Right lung (tissue), 2 donors: ENCODE measurements at regions not wholly inside any gene's neighbourhood (a gene's known extent, or its start where the extent isn't known, plus 50 kb on each side); places are given as distances from the start of the nearest gene placed in this dataset.
A peak's percentile ranks its signal among the peaks of the same experiment; 100 is the strongest.

Experiments
- DNase-seq, 2 donors: peaks; one replicate each; pipeline ENCODE4 v3.0.0-alpha.2; 2013

DNA sequence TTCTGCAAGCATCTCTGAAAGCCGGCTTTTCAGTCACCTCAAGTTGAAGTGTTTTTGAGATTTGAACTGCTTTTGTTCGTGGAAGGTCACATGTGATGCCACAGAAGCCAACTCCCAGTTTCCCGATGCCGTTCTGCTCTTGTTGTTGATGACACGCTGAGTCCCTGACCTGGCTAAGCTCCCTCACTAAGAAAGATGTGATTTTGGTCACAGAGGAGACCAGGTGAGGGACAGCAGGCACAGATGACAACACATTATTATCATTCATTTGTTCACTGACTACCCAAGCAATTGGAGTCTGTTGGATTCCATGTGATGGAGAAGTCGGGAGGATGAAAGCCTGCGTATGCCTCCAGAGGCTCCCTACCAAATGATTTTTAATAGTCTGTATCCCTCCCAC lies 822.4 kb upstream of the RBFOX1 start:
- DNase-seq, result no peak

DNA sequence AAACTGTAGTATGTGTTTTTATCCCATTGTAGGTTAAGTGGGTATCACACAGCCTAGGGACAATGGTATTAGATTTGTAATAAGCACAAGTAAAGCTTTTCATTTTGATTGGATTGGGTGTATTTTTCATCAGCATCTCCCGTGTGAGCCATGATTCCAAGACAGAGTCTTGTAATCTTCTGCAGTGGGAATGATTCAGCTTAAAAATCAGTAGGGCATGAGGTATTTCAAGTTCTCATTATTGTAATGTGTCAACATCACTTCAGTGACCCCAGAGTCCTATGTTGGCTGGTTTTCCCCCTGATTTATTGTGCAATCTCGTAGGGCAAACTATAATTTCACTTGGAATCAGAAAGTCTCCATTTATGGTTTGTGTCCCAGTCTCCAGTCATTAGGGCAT lies 833.2 kb upstream of the RBFOX1 start:
- DNase-seq, result peak in 1 of 2 donors; percentile 1

DNA sequence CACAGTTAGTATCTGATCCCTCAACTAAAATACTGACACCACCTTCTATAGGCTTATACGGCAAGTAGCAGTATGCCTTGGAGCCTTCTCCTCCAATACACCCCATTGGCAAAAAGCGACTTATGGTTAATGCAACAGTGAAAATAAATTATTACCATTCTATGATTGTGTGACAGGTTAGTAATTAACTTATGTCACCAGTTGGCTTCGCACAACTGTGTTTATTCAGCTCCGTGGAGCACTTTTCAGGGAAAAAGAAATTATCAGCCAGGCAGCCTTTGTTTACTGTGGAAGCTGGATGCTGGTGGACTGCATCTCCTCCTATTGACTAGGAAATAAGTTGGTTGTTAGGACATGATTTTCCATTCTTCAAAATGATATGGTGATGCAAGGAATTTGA lies 833.8 kb upstream of the RBFOX1 start:
- DNase-seq, result no peak

DNA sequence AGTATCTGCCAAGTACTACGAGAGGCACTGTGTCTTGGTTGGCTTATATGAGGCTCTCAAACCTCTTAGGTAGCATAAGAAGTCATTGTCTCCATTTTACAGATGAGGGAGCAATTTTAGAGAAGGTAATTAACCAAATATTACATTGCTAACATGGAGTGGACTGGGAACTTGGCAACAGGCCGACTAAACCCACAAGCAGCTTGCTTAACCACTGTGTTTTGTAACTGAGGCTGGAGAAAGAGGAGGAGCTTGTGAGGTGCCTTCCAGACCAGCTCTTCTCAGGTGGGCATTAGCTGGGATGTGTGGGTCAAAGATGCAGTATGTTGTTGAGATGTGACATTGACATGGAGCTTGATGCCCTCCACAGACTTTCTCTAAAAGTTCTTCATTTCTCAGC lies 835.6 kb upstream of the RBFOX1 start:
- DNase-seq, result no peak

DNA sequence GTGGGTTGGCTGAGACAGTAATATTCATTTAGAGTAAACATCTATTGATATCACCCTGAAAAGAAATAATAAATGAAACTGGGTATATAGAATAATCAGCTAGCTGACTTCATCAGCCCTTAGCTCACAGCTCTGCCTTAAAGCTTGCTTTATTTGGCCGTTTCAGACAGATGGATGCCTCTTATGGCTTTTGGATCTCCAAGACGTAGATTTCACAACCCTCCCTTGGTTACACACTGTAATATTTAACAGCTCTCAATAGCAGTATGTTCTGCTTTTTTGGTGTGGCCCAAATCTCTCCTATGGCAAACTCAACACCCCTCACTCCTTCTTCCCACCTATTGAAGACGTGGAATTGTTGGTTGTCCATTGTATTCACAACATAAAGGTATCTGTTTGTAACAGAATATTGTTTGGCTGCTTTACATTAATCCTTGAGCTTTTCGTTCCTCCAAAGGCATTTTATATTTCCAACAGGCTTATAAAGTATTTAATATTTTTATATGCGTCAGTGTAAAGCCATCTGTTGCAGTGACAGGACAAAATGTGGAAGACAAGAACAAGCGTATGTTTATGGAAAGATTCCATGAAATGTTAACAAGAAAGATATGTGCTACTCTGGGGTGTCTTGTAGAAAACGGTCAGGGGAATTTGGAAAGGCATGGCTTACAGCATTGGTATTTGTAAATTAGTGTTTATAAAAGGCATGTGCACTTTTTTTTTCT lies 837.0 kb upstream of the RBFOX1 start:
- DNase-seq, result no peak

DNA sequence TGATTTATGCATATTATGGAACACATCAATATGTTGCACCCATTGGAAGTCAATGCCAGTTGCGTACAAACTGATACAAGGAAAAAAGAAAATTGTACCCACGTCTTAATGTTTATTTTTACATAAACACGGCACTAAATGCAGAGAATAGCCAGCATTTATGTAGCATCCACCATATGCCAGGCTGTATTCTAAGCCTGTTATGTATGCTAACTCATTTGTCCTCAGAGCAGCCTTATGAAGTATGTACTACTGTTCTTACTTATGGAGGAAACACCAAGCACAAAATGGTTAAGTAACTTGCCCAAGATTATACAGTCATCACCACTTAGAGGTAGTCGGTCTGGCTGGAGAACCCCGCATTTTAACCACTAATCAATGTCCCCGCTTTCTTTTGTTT lies 837.9 kb upstream of the RBFOX1 start:
- no peak for DNase-seq

DNA sequence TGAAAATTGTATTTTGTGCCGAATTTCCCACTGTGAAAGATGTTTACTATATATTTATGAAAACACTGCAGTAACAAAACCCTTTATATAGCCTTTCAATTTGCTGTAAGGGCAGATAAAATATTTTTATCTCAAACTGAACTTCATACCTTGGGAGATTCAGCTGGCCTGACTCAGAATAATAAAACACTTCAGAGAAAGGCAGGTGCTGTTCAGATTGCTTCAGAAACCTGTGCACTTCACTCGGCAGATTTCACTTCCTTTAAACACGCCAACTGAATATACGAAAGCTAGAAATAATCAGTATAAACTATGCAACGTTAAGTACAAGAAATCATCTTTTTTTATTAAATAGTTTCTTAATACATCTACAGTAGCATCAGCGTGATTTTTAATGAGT lies 839.1 kb upstream of the RBFOX1 start:
- DNase-seq, result no peak

DNA sequence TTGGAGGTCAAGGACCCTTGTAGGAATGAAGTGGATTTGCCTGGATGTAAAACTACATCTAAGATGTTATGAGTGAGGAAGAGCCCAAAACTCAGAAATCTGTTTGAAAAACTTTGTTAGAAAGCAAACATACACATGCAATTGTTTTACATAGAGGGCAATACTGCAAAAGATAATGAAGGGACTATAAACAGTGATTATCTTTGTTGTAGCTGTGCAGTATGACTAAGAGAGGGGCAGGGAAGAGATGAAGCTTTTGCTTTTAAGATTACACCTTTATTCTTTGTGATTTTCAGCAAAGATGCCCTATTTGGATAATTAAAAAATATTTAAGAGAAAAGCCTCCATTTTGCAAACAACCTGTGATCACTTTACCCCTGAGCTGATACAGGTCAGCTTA lies 839.9 kb upstream of the RBFOX1 start:
- DNase-seq, result no peak

DNA sequence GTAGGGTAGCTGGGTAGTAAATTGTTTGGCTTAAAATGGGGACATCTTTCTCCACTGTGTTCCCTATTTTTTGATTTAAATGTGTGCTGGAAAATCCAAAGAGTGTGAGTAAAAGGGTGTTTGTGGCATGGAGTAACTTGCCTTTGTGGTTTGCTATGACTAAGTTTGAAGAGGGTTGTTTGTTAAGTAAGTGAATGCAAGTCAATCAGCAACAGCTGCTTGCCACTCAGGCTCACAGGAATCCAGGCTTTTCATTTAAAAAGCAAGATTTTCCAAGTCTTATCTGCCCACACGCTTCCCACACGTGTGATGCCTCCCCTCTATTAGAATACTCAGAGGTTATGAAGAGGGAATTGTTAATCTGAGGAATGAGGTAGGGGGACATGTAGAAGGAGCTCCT lies 847.7 kb upstream of the RBFOX1 start:
- DNase-seq, result no peak

DNA sequence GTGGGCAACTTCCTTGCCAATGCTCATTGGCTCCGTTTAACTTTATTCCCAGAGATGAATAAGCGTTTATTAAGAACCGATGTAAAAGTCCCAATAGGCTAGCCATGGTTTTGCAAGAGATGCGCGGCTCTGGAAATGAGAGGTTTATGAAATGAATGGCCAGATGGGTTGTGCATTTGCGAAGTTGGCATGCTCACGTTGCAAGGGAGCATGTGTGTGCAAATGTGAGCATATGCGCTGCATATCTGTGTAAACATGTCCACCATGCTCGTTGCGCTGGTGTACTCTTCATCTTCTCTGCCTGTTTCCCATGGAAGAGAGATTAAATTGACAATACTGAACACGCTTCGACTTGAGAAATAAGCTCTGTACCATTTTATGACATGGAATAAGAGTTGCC lies 848.6 kb upstream of the RBFOX1 start:
- DNase-seq, result no peak

DNA sequence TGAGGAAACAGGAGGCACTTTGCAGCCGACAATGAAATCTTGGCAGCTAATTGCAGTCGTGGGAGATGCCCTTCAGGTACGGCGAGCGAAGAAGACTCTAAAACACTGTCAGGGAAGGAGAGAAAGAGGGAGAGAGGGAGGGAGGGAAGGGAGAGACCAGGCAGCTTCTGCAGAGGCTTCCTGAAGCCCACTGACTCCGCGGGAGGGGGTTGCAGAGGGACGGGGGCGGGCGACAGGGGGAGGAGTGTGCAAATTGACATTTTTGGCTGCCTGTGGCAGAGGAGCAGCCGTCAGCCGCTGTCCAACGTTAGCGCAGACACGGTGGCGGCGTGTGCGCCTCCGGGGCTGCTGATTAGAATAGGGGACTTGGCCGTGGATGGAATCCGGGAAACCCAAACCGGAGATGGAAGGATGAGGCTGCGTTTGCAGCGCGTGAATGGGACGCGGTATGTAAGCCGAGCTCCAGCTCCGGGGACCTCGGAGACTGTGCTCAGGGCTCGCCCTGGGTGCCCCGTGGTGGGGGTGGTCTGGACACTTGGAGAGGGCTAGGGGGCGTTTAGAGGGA lies 849.1 kb upstream of the RBFOX1 start:
- no peak for DNase-seq

DNA sequence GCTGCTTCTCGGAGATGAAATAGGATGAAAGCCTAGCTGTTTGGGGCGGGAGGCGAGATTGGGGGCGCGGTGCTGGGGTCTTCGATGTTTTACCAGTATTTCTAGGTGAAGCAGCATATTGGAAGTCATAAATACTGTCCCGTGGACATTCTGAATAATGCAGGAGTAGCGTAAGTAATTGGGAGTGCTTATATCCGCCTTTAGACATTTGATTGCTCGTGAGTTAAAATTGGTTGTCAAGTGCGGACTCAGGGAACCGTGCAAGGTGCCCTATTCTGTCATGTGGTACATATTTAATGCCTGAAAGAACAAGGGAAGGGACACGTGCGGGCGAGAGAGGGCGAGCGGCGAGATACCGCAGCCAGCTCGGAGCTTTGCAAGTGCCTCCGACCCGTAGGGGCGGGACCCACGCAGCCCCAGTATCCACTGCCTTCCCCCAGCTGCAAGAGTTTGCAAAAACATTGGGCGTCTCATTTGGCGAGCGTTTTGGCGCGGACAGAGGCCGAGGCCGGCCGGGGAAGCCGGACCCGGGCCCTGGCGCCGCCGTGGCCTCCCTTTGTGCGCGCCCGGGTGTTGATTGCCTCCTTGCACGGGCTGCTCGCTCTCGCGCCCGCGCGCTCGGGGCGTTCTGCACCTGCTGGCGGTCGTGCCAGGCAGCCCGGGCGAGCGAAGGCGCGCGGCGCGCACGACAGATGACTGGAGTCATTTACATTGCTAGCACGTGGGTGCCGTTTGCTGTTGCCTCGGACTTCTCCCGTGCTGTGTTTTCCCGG lies 849.8 kb upstream of the RBFOX1 start:
- DNase-seq, result no peak

DNA sequence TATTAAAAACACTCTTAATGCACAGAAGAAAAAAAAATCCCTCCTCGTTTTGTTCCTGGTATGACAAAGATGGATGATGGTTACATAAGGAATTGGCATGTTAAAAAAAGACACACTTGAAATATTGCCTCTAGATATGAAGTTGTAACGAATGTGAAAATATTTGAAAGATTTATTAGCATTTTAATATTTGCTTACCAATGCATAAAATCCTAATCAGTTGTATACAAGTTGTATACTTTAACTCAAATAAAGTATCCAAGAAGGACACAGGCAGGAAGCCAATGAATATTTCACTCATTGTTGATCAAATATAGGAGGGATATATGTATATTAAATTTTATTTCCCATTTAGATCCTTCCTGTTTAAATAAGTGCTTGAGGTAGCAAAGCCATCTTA lies 850.8 kb upstream of the RBFOX1 start:
- no peak for DNase-seq

DNA sequence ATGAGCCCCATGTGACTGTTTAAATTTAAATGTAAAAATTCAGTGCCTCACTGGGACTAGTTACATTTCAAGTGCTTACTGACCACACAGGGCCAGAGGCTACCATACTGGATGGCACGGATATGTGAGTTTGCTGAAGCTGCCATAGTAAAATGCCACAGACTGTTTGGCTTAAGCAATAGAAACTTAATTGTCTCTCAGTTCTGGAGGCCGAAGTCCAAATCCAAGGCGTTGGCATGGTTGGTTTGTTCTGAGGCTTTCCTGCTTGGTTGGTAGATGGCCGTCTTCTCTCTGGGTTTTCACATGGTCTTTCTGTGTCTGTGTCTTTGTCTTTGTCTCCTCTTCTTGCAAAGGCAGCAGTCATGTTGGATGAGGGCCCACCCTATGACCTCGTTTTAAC lies 878.9 kb upstream of the RBFOX1 start:
- DNase-seq, result no peak

DNA sequence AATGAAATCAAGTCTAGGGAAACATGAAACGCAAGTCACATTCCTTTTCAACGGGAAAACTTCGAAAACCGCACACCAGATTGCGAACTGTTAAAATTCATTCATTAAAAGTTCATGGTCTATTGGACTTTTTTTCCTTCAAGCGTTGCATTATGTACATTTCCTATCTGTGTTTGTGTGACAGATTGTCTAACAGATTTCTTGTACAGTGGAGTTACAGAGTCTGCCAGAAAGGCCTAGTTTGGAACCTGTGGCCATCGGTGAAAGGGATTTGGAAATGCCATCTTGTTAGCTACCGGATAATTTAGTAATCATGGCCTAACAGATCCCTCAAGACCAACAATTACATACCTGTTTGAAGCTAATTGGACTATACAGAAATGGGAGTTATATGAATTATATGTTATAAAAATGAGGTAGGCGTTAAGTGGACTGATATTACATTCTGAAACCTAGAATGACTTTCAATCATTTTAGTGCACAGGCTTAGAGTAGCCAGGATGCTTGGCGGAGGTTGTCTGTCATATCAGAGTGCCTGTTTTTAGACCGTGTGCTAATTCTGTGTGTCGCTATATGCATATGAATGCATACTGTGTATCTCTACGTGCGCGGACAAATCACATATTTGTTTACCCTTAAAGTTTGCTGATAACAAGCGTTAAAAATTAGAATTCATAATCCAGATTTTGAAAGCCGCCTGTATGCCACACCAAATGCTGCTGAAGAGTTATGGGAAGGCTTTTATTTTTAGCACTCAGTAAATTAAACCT lies 885.4 kb upstream of the RBFOX1 start:
- no peak for DNase-seq

DNA sequence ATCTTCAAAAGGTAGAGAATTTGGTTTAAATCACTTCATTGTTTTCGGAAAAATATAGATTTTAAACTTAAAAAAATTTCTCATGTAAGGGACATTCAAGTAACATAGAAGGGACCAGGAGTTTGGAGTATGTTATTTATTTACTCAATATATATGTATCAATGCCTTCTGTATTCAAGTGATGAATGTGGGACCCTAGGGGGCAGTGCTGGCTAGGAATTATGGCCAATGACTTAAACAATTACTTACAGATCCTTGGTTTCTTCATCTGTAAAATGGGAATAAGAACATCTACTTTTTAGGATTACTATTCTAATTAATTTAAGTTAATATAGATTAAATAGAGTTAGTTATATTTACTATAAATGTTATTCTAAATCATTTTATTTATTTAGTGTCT lies 886.3 kb upstream of the RBFOX1 start:
- no peak for DNase-seq

DNA sequence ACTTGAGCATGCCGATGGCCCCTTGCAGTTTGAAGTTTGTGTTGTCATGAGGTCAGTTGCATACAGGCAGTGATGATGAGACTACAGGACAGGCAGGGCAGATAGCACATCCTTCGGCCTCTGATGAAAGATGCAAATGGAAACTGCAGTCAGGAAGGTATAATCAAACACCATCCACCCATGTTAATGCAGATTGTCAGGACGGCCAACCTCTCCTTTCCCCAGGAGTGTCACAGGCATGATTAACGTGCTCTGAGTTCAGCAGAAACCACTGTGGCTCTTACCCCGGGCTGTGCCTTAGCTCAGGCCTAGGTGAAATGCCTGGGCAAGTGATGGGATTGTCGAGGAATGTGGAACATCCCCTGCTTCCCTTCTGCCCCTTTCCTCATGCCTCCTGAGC lies 893.5 kb upstream of the RBFOX1 start:
- DNase-seq, result no peak

DNA sequence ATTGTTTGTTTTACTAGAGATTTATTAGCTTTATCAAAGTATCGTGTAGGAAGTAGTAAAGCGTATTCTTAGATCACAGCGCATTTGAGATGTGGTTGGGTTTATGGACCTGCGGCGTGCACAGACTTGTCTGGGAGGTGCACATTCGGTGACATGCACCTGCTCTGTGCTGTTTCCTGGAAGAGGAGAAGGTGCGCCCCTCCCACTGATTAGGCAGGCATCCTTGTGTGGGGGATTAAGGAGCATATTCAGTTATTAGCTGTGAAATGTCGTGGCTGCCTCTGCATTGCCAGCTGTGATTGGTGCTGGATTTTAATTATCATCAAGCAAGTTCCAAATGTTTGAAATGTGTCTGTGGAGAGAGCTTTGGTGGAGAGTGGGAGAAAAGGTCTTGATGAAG lies 903.8 kb upstream of the RBFOX1 start:
- no peak for DNase-seq

DNA sequence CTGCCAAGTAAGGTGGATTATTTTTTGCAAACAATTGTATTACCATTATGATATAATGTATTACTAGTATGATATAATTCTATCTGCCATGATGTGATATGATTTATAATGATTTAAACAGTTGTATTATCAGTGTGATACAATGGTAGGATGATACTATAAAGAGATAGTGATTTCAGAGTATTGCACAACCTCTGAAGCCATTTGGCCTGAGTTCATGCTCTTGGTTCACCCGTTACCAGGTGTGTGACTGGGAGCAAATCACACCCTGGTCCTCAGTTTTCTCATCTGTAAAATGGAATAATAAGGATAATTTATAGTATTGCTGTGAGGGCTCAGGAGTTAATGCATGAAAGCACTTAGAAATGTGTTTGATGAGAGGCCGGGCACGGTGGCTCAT lies 905.0 kb upstream of the RBFOX1 start:
- no peak for DNase-seq

DNA sequence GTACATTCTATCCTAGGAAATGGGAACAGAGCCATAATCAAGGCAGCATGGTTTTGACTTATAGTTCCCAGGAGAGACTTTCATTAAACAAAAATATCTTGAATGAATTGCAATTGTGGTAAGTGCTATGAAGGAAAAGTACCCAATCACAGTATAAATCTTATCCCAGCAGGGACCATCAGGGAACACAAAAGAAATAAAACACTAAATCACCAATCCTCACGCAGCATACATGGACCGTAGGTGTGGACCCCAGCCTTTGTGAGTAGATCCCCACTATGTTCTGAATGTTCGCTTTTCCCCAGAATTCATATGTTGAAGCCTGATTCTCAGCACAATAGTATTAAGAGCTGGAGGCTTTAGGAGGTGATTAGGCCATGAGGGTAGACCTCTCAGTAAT lies 925.0 kb upstream of the RBFOX1 start:
- DNase-seq, result no peak

DNA sequence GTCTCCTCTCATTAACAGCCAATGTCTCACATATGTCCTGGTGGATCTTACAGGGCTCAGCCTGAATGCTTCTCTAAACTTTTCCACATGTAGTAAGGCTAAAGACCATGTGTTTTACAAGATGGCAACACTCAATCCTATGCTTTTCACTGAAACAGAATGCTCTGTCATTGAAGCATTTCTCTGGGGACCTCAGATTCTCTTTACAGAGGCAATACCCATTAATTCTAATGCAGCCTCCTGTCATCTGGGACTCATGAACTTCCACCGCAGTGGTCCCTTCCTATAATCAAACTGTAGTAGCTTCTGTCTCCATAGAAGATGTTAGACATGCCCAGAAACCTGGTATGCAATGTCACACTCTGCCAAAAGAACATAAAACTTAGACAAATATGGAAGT lies 926.6 kb upstream of the RBFOX1 start:
- no peak for DNase-seq

DNA sequence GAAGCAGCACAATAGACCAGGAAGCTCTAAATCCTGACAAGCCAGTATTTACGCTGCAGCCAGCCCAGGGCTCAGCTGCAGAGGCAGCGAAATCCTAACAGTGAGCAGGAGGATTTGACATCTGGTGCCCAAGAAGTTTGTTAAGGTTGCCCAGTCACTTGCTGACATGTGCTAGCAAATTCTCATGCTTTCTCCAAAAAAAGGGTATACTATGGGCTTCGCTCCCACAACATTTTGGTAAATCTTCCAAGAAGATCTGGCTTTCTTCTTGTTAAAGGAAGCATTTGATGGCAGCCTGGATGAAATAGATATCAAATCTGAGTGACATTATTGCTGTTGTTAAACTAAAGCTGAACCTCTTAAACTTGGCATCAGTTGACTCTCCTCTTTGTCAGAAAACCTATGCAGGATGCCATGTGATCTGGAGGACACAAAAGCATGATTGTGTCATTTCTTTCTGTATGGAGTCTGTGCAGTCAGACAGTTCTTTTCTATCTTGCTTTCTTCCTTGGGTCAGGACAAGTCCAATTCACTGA lies 949.7 kb upstream of the RBFOX1 start:
- no peak for DNase-seq
